Loucy (cell line): ENCODE measurements at regions not wholly inside any gene's neighbourhood (a gene's known extent, or its start where the extent isn't known, plus 50 kb on each side); places are given as distances from the start of the nearest gene placed in this dataset.

Experiments
- H2AFZ ChIP-seq: fragments of 200-600 bp; sonication (generic); 2 replicates; pipeline ENCODE4 v1.6.0; 2016; ENCODE audit warnings: antibody characterized with exemption, mild to moderate bottlenecking, low read length, moderate library complexity
- H3F3A ChIP-seq: fragments of 200-600 bp; 2 replicates; pipeline ENCODE4 v1.6.0; 2016; ENCODE audit warnings: antibody characterized with exemption, low read depth, mild to moderate bottlenecking
- H3K27me3 ChIP-seq: fragments of 200-600 bp; sonication (generic); 2 replicates; pipeline ENCODE4 v1.6.1; 2014; ENCODE audit warnings: low read length, mild to moderate bottlenecking; ENCODE audit not compliant: insufficient read depth, poor library complexity, severe bottlenecking
- H3K36me3 ChIP-seq: fragments of 200-600 bp; sonication (generic); 2 replicates; pipeline ENCODE4 v1.6.1; 2016; ENCODE audit warnings: low read length; ENCODE audit not compliant: insufficient read depth
- H3K4me1 ChIP-seq: fragments of 200-600 bp; sonication (generic); 2 replicates; pipeline ENCODE4 v1.5.1; 2014; ENCODE audit warnings: low read length, mild to moderate bottlenecking; ENCODE audit not compliant: insufficient read depth, poor library complexity, severe bottlenecking
- H3K4me2 ChIP-seq: fragments of 200-600 bp; sonication (generic); 2 replicates; pipeline ENCODE4 v1.6.0; 2014; ENCODE audit warnings: antibody characterized with exemption, low read length, low read depth, mild to moderate bottlenecking; ENCODE audit not compliant: poor library complexity, severe bottlenecking
- H3K4me3 ChIP-seq: fragments of 200-600 bp; sonication (generic); 2 replicates; pipeline ENCODE4 v1.5.1; 2014; ENCODE audit warnings: low read length, mild to moderate bottlenecking, mixed read lengths; ENCODE audit not compliant: poor library complexity, severe bottlenecking
- H3K79me2 ChIP-seq: fragments of 200-600 bp; sonication (generic); 2 replicates; pipeline ENCODE4 v1.6.1; 2014; ENCODE audit warnings: low read length; ENCODE audit not compliant: insufficient read depth
- H3K9ac ChIP-seq: fragments of 200-600 bp; sonication (generic); 2 replicates; pipeline ENCODE4 v1.6.0; 2014; ENCODE audit warnings: mild to moderate bottlenecking, low read depth, low read length, moderate library complexity; ENCODE audit not compliant: poor library complexity, severe bottlenecking
- H3K9me2 ChIP-seq: fragments of 200-600 bp; sonication (generic); replicated peaks from 2 replicates; pipeline ENCODE4 v1.6.1; 2016; ENCODE audit warnings: low read depth, low read length, mixed read lengths
- H3K9me3 ChIP-seq: fragments of 200-600 bp; sonication (generic); 2 replicates; pipeline ENCODE4 v1.6.1; 2014; ENCODE audit warnings: mild to moderate bottlenecking, antibody characterized with exemption, low read length, low read depth; ENCODE audit not compliant: insufficient read depth
- H4K20me1 ChIP-seq: fragments of 200-600 bp; sonication (generic); 2 replicates; pipeline ENCODE4 v1.6.0; 2014; ENCODE audit warnings: antibody characterized with exemption, low read length, mild to moderate bottlenecking; ENCODE audit not compliant: insufficient read depth, poor library complexity, severe bottlenecking
- CTCF ChIP-seq: fragments of 200-600 bp; sonication (generic); conservative IDR thresholded peaks from 2 replicates; pipeline ENCODE4 v1.5.1; 2014; ENCODE audit warnings: mild to moderate bottlenecking, antibody characterized with exemption, low read length
- EZH2phosphoT487 ChIP-seq: fragments of 200-600 bp; IDR thresholded peaks from 2 replicates; pipeline ENCODE4 v1.6.1; 2018; ENCODE audit warnings: antibody characterized with exemption, mild to moderate bottlenecking, moderate library complexity, borderline replicate concordance

- no peak overlapping the region for H3K4me2 ChIP-seq
- H3K36me3 ChIP-seq = no peaks in the 10 kb centered on the region
- H4K20me1 ChIP-seq = no peaks in the 10 kb centered on the region
- no peak overlapping the region for H3K9ac ChIP-seq
- no peak overlapping the region for H3K4me3 ChIP-seq
- no peaks in the 10 kb centered on the region for H3K27me3 ChIP-seq
- H2AFZ ChIP-seq = no peak overlapping the region
- TF ChIP-seq CTCF (no peak), EZH2phosphoT487 (no peak)
- H3K4me1 ChIP-seq = no peaks in the 10 kb centered on the region
- H3K79me2 ChIP-seq = no peaks in the 10 kb centered on the region
- no peaks in the 10 kb centered on the region for H3F3A ChIP-seq
- H3K9me2 ChIP-seq = no peaks in the 10 kb centered on the region
- H3K9me3 ChIP-seq = no peaks in the 10 kb centered on the region
Observed at GRCh38 chr18:56152551-56153310, 485.7 kb downstream of the TXNL1 start.

- no peaks in the 10 kb centered on the region for H3F3A ChIP-seq
- H3K4me2 ChIP-seq = no peak overlapping the region
- H3K36me3 ChIP-seq = no peaks in the 10 kb centered on the region
- no peaks in the 10 kb centered on the region for H3K79me2 ChIP-seq
- H4K20me1 ChIP-seq = no peaks in the 10 kb centered on the region
- H3K4me1 ChIP-seq = no peaks in the 10 kb centered on the region
- no peak overlapping the region for H2AFZ ChIP-seq
- no peak for TF ChIP-seq EZH2phosphoT487
- TF ChIP-seq CTCF = no peak
- no peaks in the 10 kb centered on the region for H3K9me2 ChIP-seq
- no peaks in the 10 kb centered on the region for H3K9me3 ChIP-seq
- H3K9ac ChIP-seq = no peak overlapping the region
- H3K27me3 ChIP-seq = no peaks in the 10 kb centered on the region
- H3K4me3 ChIP-seq = no peak overlapping the region
Observed at GRCh38 chr18:56148373-56148772, 490.0 kb downstream of the TXNL1 start.

DNA sequence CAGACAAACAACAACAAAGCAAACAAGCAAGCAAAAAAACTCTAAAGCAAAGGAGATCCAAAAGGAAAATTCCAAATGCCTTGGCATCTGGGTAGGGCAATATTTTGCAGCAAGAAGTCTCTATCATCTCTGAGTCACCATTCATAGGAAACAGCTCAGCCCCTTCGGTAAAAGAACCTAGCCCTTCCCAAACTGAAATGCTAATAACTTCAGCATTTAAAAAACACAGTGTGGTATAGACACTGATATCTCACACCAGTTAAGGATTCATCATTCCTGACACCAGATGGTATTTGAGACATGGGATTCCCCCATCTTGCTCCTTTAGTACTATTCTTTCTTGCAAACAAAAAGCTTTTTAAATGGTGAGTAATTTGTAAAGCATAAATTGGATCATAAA is 491.8 kb downstream of the TXNL1 start:
- H3F3A ChIP-seq = no peaks in the 10 kb centered on the region
- H3K4me3 ChIP-seq = no peak overlapping the region
- H3K27me3 ChIP-seq = no peaks in the 10 kb centered on the region
- H3K4me2 ChIP-seq = no peak overlapping the region
- H4K20me1 ChIP-seq = no peaks in the 10 kb centered on the region
- TF ChIP-seq EZH2phosphoT487 (no peak), CTCF (no peak)
- no peaks in the 10 kb centered on the region for H3K79me2 ChIP-seq
- H2AFZ ChIP-seq = no peak overlapping the region
- no peak overlapping the region for H3K9ac ChIP-seq
- no peaks in the 10 kb centered on the region for H3K36me3 ChIP-seq
- no peaks in the 10 kb centered on the region for H3K9me2 ChIP-seq
- H3K9me3 ChIP-seq = no peaks in the 10 kb centered on the region
- H3K4me1 ChIP-seq = no peaks in the 10 kb centered on the region
